ENCODE measurements at regions not wholly inside any gene's neighbourhood (a gene's known extent, or its start where the extent isn't known, plus 50 kb on each side); places are given as distances from the start of the nearest gene placed in this dataset.

- H3K9me3 Mint-ChIP-seq = peaks cover 13% of the 10 kb centered on the region
- peaks cover 3% of the 10 kb centered on the region for H3K36me3 Mint-ChIP-seq
- H3K27me3 Mint-ChIP-seq = no peaks in the 10 kb centered on the region
- no peak overlapping the region for H3K4me3 Mint-ChIP-seq
- no peak for DNase-seq (ENCODE audit: extremely low spot score, unreplicated experiment)
- H3K4me1 Mint-ChIP-seq (ENCODE audit: unreplicated experiment) = peaks cover 20% of the 10 kb centered on the region
- TF ChIP-seq CTCF (conservative IDR thresholded peaks at IDR 0.05) = no peak
- peak overlapping the region; percentile 79 for H3K27ac Mint-ChIP-seq
Observed at GRCh38 chr6:158907931-158908330, 88.8 kb upstream of the EZR start.

- Mint-ChIP-seq H3K36me3 (peaks cover 3% of the 10 kb centered on the region), H3K4me3 (no peak overlapping the region), H3K4me1 (ENCODE audit: unreplicated experiment) (peaks cover 15% of the 10 kb centered on the region), H3K27me3 (no peaks in the 10 kb centered on the region), H3K27ac (peak overlapping the region; percentile 79), H3K9me3 (peaks cover 13% of the 10 kb centered on the region)
- no peak for DNase-seq (ENCODE audit: extremely low spot score, unreplicated experiment)
- TF ChIP-seq CTCF (conservative IDR thresholded peaks at IDR 0.05) = no peak
Observed at GRCh38 chr6:158906926-158907325, 87.8 kb upstream of the EZR start.

- no peak overlapping the region for H3K27ac Mint-ChIP-seq
- peaks cover 7% of the 10 kb centered on the region for H3K36me3 Mint-ChIP-seq
- H3K4me1 Mint-ChIP-seq (ENCODE audit: unreplicated experiment) = peaks cover 5% of the 10 kb centered on the region
- H3K4me3 Mint-ChIP-seq = no peak overlapping the region
- peaks cover 13% of the 10 kb centered on the region for H3K9me3 Mint-ChIP-seq
- H3K27me3 Mint-ChIP-seq = no peaks in the 10 kb centered on the region
- DNase-seq (ENCODE audit: extremely low spot score, unreplicated experiment) = no peak
- no peak for TF ChIP-seq CTCF (conservative IDR thresholded peaks at IDR 0.05)
Observed at GRCh38 chr6:158905277-158905676, 86.1 kb upstream of the EZR start.

- Mint-ChIP-seq H3K4me1 (ENCODE audit: unreplicated experiment) (no peaks in the 10 kb centered on the region), H3K36me3 (peaks cover 7% of the 10 kb centered on the region), H3K27ac (no peak overlapping the region), H3K9me3 (peaks cover 13% of the 10 kb centered on the region), H3K27me3 (no peaks in the 10 kb centered on the region), H3K4me3 (no peak overlapping the region)
- TF ChIP-seq CTCF (conservative IDR thresholded peaks at IDR 0.05) = no peak
- no peak for DNase-seq (ENCODE audit: extremely low spot score, unreplicated experiment)
Observed at GRCh38 chr6:158903801-158904200, 84.6 kb upstream of the EZR start.

DNA sequence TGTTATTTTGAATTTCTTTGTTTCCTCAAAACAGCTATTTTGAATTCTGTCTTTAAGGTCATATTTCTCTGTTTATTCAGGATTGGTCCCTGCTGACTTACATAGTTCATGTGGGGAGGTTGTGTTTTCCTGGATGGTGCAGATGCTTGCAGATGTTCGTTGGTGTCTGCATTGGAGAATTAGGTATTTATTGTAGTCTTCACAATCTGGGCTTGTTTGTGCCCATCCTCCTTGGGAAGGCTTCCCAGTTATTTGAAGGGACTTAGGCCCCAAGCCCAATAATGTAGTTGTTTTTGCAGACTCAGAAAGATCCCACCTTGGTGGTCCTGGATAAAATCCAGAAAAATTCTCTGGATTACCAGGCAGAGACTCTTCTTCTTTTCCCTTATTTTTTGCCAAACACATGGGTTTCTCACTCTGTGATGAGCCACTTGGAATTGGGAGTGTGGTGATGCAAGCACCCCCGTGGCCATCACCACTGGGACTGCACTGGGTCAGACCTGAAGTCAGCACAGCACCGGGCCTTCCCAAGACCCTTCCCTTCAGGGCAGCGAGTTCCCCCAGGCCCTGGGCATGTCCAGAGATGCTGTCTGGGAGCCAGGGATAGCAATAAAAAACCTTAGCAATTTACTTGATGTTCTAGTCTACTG lies 81.6 kb upstream of the EZR start:
- no peak for DNase-seq (ENCODE audit: extremely low spot score, unreplicated experiment)
- Mint-ChIP-seq H3K4me3 (no peak overlapping the region), H3K4me1 (ENCODE audit: unreplicated experiment) (no peaks in the 10 kb centered on the region), H3K9me3 (peaks cover 8% of the 10 kb centered on the region), H3K27ac (no peak overlapping the region), H3K27me3 (no peaks in the 10 kb centered on the region), H3K36me3 (peaks cover 7% of the 10 kb centered on the region)
- no peak for TF ChIP-seq CTCF (conservative IDR thresholded peaks at IDR 0.05)

GRCh38 chr6:158897236-158897635 lies 78.1 kb upstream of the EZR start:
- H3K9me3 Mint-ChIP-seq = no peaks in the 10 kb centered on the region

More at GRCh38 chr6:158897236-158897635, 78.1 kb upstream of the EZR start:
- Mint-ChIP-seq H3K36me3 (peaks cover 4% of the 10 kb centered on the region), H3K27ac (peak overlapping the region; percentile 43), H3K4me3 (no peak overlapping the region), H3K27me3 (no peaks in the 10 kb centered on the region), H3K4me1 (ENCODE audit: unreplicated experiment) (peaks cover 8% of the 10 kb centered on the region)
- TF ChIP-seq CTCF (conservative IDR thresholded peaks at IDR 0.05) = no peak
- no peak for DNase-seq (ENCODE audit: extremely low spot score, unreplicated experiment)
